HUES48 (cell line): ENCODE measurements at regions not wholly inside any gene's neighbourhood (a gene's known extent, or its start where the extent isn't known, plus 50 kb on each side); places are given as distances from the start of the nearest gene placed in this dataset.
"Not testable (repeated sequence)": the region's sequence is repeated elsewhere in the genome, so short reads cannot be mapped to it uniquely, and the experiment has no call there.

Source experiments
- H3K27ac ChIP-seq: one replicate; pipeline ENCODE4 v1.7.0; 2013; ENCODE audit warnings: low read depth, low read length, inconsistent platforms
- H3K27me3 ChIP-seq: 2 replicates; pipeline ENCODE4 v1.6.1; 2013; ENCODE audit warnings: mild to moderate bottlenecking, low read length; ENCODE audit not compliant: control insufficient read depth, insufficient read depth
- H3K36me3 ChIP-seq: 2 replicates; pipeline ENCODE4 v1.6.1; 2013; ENCODE audit warnings: low read length; ENCODE audit not compliant: control insufficient read depth, insufficient read depth
- H3K4me1 ChIP-seq: 2 replicates; pipeline ENCODE4 v1.6.1; 2013; ENCODE audit warnings: mild to moderate bottlenecking, low read length; ENCODE audit not compliant: control insufficient read depth, insufficient read depth
- H3K4me3 ChIP-seq: 2 replicates; pipeline ENCODE4 v1.5.1; 2013; ENCODE audit warnings: mild to moderate bottlenecking, low read depth, low read length
- H3K9ac ChIP-seq: 2 replicates; pipeline ENCODE4 v1.6.1; 2013; ENCODE audit warnings: mild to moderate bottlenecking, low read depth, low read length, moderate library complexity
- H3K9me3 ChIP-seq: 2 replicates; pipeline ENCODE4 v1.6.1; 2013; ENCODE audit warnings: low read length; ENCODE audit not compliant: control insufficient read depth, insufficient read depth

GRCh38 chr5:84437673-84438315 is 53.1 kb upstream of the EDIL3 start:
- H3K9ac ChIP-seq, result no peak overlapping the region
- no peaks in the 10 kb centered on the region; the same call in none of the 2 replicates for H3K4me1 ChIP-seq
- no peak overlapping the region for H3K27ac ChIP-seq
- no peaks in the 10 kb centered on the region for H3K27me3 ChIP-seq
- no peaks in the 10 kb centered on the region for H3K36me3 ChIP-seq
- H3K9me3 ChIP-seq, result no peaks in the 10 kb centered on the region
- H3K4me3 ChIP-seq, result no peak overlapping the region

GRCh38 chr5:84436866-84437265 is 52.2 kb upstream of the EDIL3 start:
- Histone ChIP-seq H3K27me3 (no peaks in the 10 kb centered on the region), H3K27ac (no peak overlapping the region), H3K4me1 (no peaks in the 10 kb centered on the region; the same call in none of the 2 replicates), H3K4me3 (no peak overlapping the region), H3K9me3 (no peaks in the 10 kb centered on the region), H3K36me3 (no peaks in the 10 kb centered on the region), H3K9ac (no peak overlapping the region)

- H3K27me3 ChIP-seq, H3K27ac ChIP-seq, H3K36me3 ChIP-seq, H3K9ac ChIP-seq, H3K4me3 ChIP-seq, H3K9me3 ChIP-seq, H3K4me1 ChIP-seq: not testable (repeated sequence)
Measured at GRCh38 chr5:84435861-84436346, 51.2 kb upstream of the EDIL3 start.
